NCI-H2196 treated with DMSO at 0.1 percent for 48 hours (cell line): ENCODE measurements at regions not wholly inside any gene's neighbourhood (a gene's known extent, or its start where the extent isn't known, plus 50 kb on each side); places are given as distances from the start of the nearest gene placed in this dataset.
"Not testable (repeated sequence)": the region's sequence is repeated elsewhere in the genome, so short reads cannot be mapped to it uniquely, and the experiment has no call there.

ENCODE experiments used
- DNase-seq: peaks from one replicate; lab custom pipeline; 2025; ENCODE audit not compliant: unreplicated experiment; lab: John Stamatoyannopoulos, UW

- DNase-seq: peak; percentile 0
Observed at GRCh38 chrY:11461406-11461805, 1239.6 kb upstream of the USP9Y start.

DNA sequence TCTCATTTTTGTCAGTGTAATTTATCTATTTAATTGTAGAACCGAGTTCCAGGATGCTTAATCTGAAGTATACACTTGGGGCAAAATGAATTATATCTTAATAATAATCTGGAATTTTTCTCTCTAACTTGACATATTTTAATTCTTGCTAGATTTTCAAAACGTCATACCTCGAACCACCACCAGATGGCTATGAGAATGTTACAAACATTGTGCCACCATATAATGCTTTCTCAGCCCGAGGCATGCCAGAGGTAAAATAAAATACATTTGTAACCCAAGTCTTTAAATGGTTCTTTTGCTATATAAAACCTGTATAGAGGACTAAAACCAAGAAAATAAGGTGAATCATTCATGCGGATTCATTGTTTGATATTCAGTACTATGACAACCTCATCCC is 1234.3 kb upstream of the USP9Y start:
- not testable (repeated sequence) for DNase-seq
